H7 (cell line): ENCODE measurements at regions not wholly inside any gene's neighbourhood (a gene's known extent, or its start where the extent isn't known, plus 50 kb on each side); places are given as distances from the start of the nearest gene placed in this dataset.

Experiments used
- DNase-seq: peaks from one replicate; pipeline ENCODE4 v3.0.0; 2012
- H3K27me3 ChIP-seq: 2 replicates; pipeline ENCODE4 v1.6.0; 2011; ENCODE audit warnings: mild to moderate bottlenecking, low read length; ENCODE audit not compliant: control insufficient read depth, insufficient read depth
- H3K36me3 ChIP-seq: replicated peaks from 2 replicates; pipeline ENCODE4 v1.5.1; 2011; ENCODE audit warnings: low read length; ENCODE audit not compliant: control insufficient read depth, insufficient read depth
- H3K4me3 ChIP-seq: 2 replicates; pipeline ENCODE4 v1.5.1; 2011; ENCODE audit warnings: low read depth, mild to moderate bottlenecking, control low read depth, low read length, moderate library complexity; ENCODE audit not compliant: insufficient read depth

- DNase-seq = no peak
- Histone ChIP-seq H3K4me3 (no peak overlapping the region), H3K36me3 (no peaks in the 10 kb centered on the region), H3K27me3 (no peaks in the 10 kb centered on the region)
These were observed 52.5 kb upstream of the NEDD4L start for GRCh38 chr18:57991552-57991951.

GRCh38 chr18:57989536-57989935 is 54.5 kb upstream of the NEDD4L start:
- Histone ChIP-seq H3K4me3 (no peak overlapping the region), H3K36me3 (no peaks in the 10 kb centered on the region), H3K27me3 (no peaks in the 10 kb centered on the region)
- DNase-seq = no peak

- H3K4me3 ChIP-seq = no peak overlapping the region
These were observed 59.4 kb upstream of the NEDD4L start for GRCh38 chr18:57984490-57985115.

GRCh38 chr18:57983965-57984364 is 60.1 kb upstream of the NEDD4L start:
- Histone ChIP-seq H3K36me3 (no peaks in the 10 kb centered on the region), H3K27me3 (no peaks in the 10 kb centered on the region), H3K4me3 (no peak overlapping the region)
- no peak for DNase-seq

More at GRCh38 chr18:57984490-57985115, 59.4 kb upstream of the NEDD4L start:
- no peak for DNase-seq
- H3K36me3 ChIP-seq = no peaks in the 10 kb centered on the region
- no peaks in the 10 kb centered on the region for H3K27me3 ChIP-seq

- Histone ChIP-seq H3K27me3 (no peaks in the 10 kb centered on the region), H3K4me3 (no peak overlapping the region), H3K36me3 (no peaks in the 10 kb centered on the region)
These were observed 60.6 kb upstream of the NEDD4L start for GRCh38 chr18:57983472-57983871.

GRCh38 chr18:57982372-57983021 is 61.5 kb upstream of the NEDD4L start:
- H3K36me3 ChIP-seq = no peaks in the 10 kb centered on the region
- H3K27me3 ChIP-seq = no peaks in the 10 kb centered on the region
- no peak for DNase-seq
- no peak overlapping the region for H3K4me3 ChIP-seq

More at GRCh38 chr18:57983472-57983871, 60.6 kb upstream of the NEDD4L start:
- DNase-seq = no peak

GRCh38 chr18:57981308-57982028 is 62.6 kb upstream of the NEDD4L start:
- Histone ChIP-seq H3K4me3 (no peak overlapping the region), H3K27me3 (no peaks in the 10 kb centered on the region), H3K36me3 (no peaks in the 10 kb centered on the region)
- no peak for DNase-seq

GRCh38 chr18:57980573-57981307 is 63.3 kb upstream of the NEDD4L start:
- Histone ChIP-seq H3K4me3 (no peak overlapping the region), H3K27me3 (no peaks in the 10 kb centered on the region), H3K36me3 (no peaks in the 10 kb centered on the region)
- peak; percentile 13 for DNase-seq

- no peak for DNase-seq
- no peak overlapping the region for H3K4me3 ChIP-seq
- no peaks in the 10 kb centered on the region for H3K27me3 ChIP-seq
- no peaks in the 10 kb centered on the region for H3K36me3 ChIP-seq
These were observed 67.7 kb upstream of the NEDD4L start for GRCh38 chr18:57976230-57976773.

- Histone ChIP-seq H3K36me3 (no peaks in the 10 kb centered on the region), H3K4me3 (no peak overlapping the region), H3K27me3 (no peaks in the 10 kb centered on the region)
- DNase-seq = no peak
These were observed 68.2 kb upstream of the NEDD4L start for GRCh38 chr18:57975805-57976204.

- Histone ChIP-seq H3K4me3 (no peak overlapping the region), H3K36me3 (no peaks in the 10 kb centered on the region), H3K27me3 (no peaks in the 10 kb centered on the region)
- DNase-seq = no peak
These were observed 69.3 kb upstream of the NEDD4L start for GRCh38 chr18:57974585-57975265.

- Histone ChIP-seq H3K4me3 (no peak overlapping the region), H3K36me3 (no peaks in the 10 kb centered on the region), H3K27me3 (no peaks in the 10 kb centered on the region)
- DNase-seq = no peak
These were observed 70.1 kb upstream of the NEDD4L start for GRCh38 chr18:57973889-57974288.

- no peak overlapping the region for H3K4me3 ChIP-seq
- H3K27me3 ChIP-seq = no peaks in the 10 kb centered on the region
- H3K36me3 ChIP-seq = no peaks in the 10 kb centered on the region
- DNase-seq = peak; percentile 69
These were observed 73.5 kb upstream of the NEDD4L start for GRCh38 chr18:57970356-57971095.
